K562 (cell line): ENCODE measurements at regions not wholly inside any gene's neighbourhood (a gene's known extent, or its start where the extent isn't known, plus 50 kb on each side); places are given as distances from the start of the nearest gene placed in this dataset.

ENCODE experiments used
- ARID2 ChIP-seq: fragments of 450-650 bp; IDR thresholded peaks from 2 replicates; pipeline ENCODE4 v1.6.1; 2017; ENCODE audit warnings: antibody characterized with exemption, mild to moderate bottlenecking
- BDP1 ChIP-seq: IDR thresholded peaks from 3 replicates; pipeline ENCODE4 v1.6.1; 2011; ENCODE audit not compliant: insufficient read length, insufficient read depth
- BRD4 ChIP-seq: fragments of 200-600 bp; sonication (generic); IDR thresholded peaks from 2 replicates; pipeline ENCODE4 v1.6.1; 2017; ENCODE audit warnings: inconsistent platforms
- EWSR1 ChIP-seq: fragments of 450-650 bp; IDR thresholded peaks from 2 replicates; pipeline ENCODE4 v1.6.1; 2018; ENCODE audit warnings: borderline replicate concordance, mild to moderate bottlenecking, low read depth, moderate library complexity; ENCODE audit not compliant: partially characterized antibody
- FOSL1 ChIP-seq: fragments of 200-800 bp; sonication (Bioruptor generic); conservative IDR thresholded peaks from 2 replicates; pipeline ENCODE4 v1.6.1; 2016; ENCODE audit warnings: missing genetic modification characterization, missing compliant biosample characterization
- FOXA3 ChIP-seq, 2 experiments: fragments of 450-650 bp in 1 of 2; sonication (generic) in 1 of 2; formaldehyde crosslinking; IDR thresholded peaks in 1 of 2; conservative IDR thresholded peaks in 1 of 2; 2 replicates each; pipeline versions ENCODE4 v1.4.0 to v1.8.0; 2020 to 2022; ENCODE audit warnings: mild to moderate bottlenecking in 2 of 2, missing genetic modification reagents in 1 of 2
- GTF2F1 ChIP-seq: IDR thresholded peaks from 2 replicates; pipeline ENCODE4 v1.6.1; 2011; ENCODE audit warnings: low read depth, low read length, improper control_type of control experiment
- HMG20B ChIP-seq: fragments of 250-450 bp; sonication (Bioruptor Pico); IDR thresholded peaks from 2 replicates; pipeline ENCODE4 v1.5.0; 2021; ENCODE audit warnings: mild to moderate bottlenecking
- POLR3A ChIP-seq: IDR thresholded peaks from 2 replicates; pipeline ENCODE4 v1.6.1; 2011; ENCODE audit warnings: borderline replicate concordance, mild to moderate bottlenecking, moderate library complexity; ENCODE audit not compliant: insufficient read length, insufficient read depth; ENCODE audit errors: extremely low read depth
- PTRF ChIP-seq: fragments of 450-650 bp; IDR thresholded peaks from 2 replicates; pipeline ENCODE4 v1.6.1; 2016; ENCODE audit warnings: mild to moderate bottlenecking, missing genetic modification characterization, missing compliant biosample characterization
- SAP30 ChIP-seq: fragments of 200-600 bp; sonication (generic); IDR thresholded peaks from 2 replicates; pipeline ENCODE4 v1.6.1; 2012; ENCODE audit warnings: borderline replicate concordance, low read depth, mild to moderate bottlenecking, moderate library complexity, low read length, control low read depth, inconsistent platforms; ENCODE audit not compliant: insufficient read depth, poor library complexity, severe bottlenecking
- STAG1 ChIP-seq: sonication (generic); formaldehyde crosslinking; IDR thresholded peaks from 2 replicates; pipeline ENCODE4 v1.5.0; 2020; ENCODE audit warnings: missing genetic modification reagents, borderline replicate concordance
- TAF1 ChIP-seq: IDR thresholded peaks from 2 replicates; pipeline ENCODE4 v1.6.1; 2011; ENCODE audit warnings: mild to moderate bottlenecking, low read length, moderate library complexity; ENCODE audit not compliant: insufficient read depth, control insufficient read depth, severe bottlenecking; ENCODE audit errors: extremely low read depth
- TRIM24 ChIP-seq, 2 experiments: fragments of 450-650 bp; IDR thresholded peaks; 2 replicates each; pipeline ENCODE4 v1.6.1; 2016
- XRCC3 ChIP-seq: fragments of 450-650 bp; IDR thresholded peaks from 2 replicates; pipeline ENCODE4 v1.6.1; 2017; ENCODE audit warnings: mild to moderate bottlenecking, moderate library complexity
- ZEB2 ChIP-seq: fragments of 450-650 bp; IDR thresholded peaks from 2 replicates; pipeline ENCODE4 v1.6.1; 2016
- ZNF717 ChIP-seq: fragments of 250-450 bp; sonication (Bioruptor Pico); IDR thresholded peaks from 2 replicates; pipeline ENCODE4 v1.5.0; 2021
- TF ChIP-seq, protein P1 (sequence below): IDR thresholded peaks from 2 replicates; pipeline ENCODE4 v1.6.1; 2014; ENCODE audit warnings: antibody characterized with exemption
- TF ChIP-seq, protein P2 (sequence below), 3 experiments: IDR thresholded peaks in 2 of 3; conservative IDR thresholded peaks in 1 of 3; 2 replicates each; pipeline ENCODE4 v1.5.1; 2011 to 2012; ENCODE audit warnings: low read length in 3 of 3, mild to moderate bottlenecking in 3 of 3, control low read depth in 2 of 3, improper control_type of control experiment in 1 of 3, inconsistent platforms in 1 of 3, low read depth in 1 of 3, mixed read lengths in 1 of 3, moderate library complexity in 1 of 3; ENCODE audit not compliant: insufficient read depth in 2 of 3
- TF ChIP-seq, protein P3 (sequence below): fragments of 450-650 bp; IDR thresholded peaks from 2 replicates; pipeline ENCODE4 v1.6.1; 2018; ENCODE audit warnings: mild to moderate bottlenecking, low read depth; ENCODE audit not compliant: partially characterized antibody
- TF ChIP-seq, protein P4 (sequence below): fragments of 250-450 bp; sonication (Bioruptor Pico); IDR thresholded peaks from 2 replicates; pipeline ENCODE4 v1.5.0; 2020; ENCODE audit warnings: mild to moderate bottlenecking, borderline replicate concordance

DNA sequence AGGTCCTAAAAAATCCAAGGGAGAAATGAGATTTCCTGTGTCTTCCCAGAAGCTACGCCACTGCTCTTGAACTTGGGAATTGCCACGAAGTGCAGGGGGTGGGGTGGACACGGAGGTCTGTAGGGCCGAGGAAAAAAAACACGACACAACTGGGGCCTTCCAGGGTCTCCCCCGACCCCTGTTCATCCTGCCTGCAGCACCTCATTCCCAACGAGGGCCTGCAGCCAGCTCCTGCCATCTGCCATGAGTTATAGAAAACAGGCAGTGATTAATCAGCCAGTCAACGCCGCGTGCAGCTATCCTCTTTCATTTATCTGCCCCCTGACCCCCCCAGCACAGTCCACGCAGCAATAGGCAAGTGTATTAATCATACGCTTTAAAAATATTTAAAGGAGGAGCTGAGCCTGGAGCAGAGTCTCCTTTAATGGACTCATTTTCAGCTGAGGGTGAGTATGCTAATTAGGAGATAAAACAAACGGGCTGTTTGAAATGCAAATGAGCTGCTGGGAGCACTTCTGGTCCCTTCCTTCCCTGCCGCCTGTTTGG is 209.9 kb downstream of the TFCP2L1 start (continued):
- TF ChIP-seq POLR3A: no peak
- peak; percentile 45 to 49; a peak in 3 of 4 replicates for TF ChIP-seq FOXA3 (CRISPR knock-in tag; conservative IDR thresholded peaks at IDR 0.05 in 1 of 2, IDR thresholded peaks at IDR 0.05 in 1 of 2)
- TF ChIP-seq EWSR1: peak; percentile 98
- TF ChIP-seq STAG1: no peak
- TF ChIP-seq, protein P1, sequence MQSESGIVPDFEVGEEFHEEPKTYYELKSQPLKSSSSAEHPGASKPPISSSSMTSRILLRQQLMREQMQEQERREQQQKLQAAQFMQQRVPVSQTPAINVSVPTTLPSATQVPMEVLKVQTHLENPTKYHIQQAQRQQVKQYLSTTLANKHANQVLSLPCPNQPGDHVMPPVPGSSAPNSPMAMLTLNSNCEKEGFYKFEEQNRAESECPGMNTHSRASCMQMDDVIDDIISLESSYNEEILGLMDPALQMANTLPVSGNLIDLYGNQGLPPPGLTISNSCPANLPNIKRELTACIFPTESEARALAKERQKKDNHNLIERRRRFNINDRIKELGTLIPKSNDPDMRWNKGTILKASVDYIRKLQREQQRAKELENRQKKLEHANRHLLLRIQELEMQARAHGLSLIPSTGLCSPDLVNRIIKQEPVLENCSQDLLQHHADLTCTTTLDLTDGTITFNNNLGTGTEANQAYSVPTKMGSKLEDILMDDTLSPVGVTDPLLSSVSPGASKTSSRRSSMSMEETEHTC: peak; percentile 68
- TF ChIP-seq, protein P2, sequence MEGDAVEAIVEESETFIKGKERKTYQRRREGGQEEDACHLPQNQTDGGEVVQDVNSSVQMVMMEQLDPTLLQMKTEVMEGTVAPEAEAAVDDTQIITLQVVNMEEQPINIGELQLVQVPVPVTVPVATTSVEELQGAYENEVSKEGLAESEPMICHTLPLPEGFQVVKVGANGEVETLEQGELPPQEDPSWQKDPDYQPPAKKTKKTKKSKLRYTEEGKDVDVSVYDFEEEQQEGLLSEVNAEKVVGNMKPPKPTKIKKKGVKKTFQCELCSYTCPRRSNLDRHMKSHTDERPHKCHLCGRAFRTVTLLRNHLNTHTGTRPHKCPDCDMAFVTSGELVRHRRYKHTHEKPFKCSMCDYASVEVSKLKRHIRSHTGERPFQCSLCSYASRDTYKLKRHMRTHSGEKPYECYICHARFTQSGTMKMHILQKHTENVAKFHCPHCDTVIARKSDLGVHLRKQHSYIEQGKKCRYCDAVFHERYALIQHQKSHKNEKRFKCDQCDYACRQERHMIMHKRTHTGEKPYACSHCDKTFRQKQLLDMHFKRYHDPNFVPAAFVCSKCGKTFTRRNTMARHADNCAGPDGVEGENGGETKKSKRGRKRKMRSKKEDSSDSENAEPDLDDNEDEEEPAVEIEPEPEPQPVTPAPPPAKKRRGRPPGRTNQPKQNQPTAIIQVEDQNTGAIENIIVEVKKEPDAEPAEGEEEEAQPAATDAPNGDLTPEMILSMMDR (IDR thresholded peaks at IDR 0.05 in 2 of 3, conservative IDR thresholded peaks at IDR 0.05 in 1 of 3; ENCODE audit: insufficient read depth in 2 of 3, low read depth in 1 of 3, low read length in 3 of 3): peak in 1 of 3 experiments; percentile 11; a peak in 1 of 6 replicates
- peak; percentile 99 for TF ChIP-seq ZNF717 (CRISPR knock-in tag)
- TF ChIP-seq BRD4: no peak
- TF ChIP-seq FOSL1 (tag): 0 out of 2 replicates have a peak, but pooled peaks have one; percentile 44
- TF ChIP-seq TAF1: peak; percentile 83
- TF ChIP-seq PTRF (tag): no peak
- peak; percentile 40 to 51; a peak in 3 of 4 replicates for TF ChIP-seq TRIM24 (IDR thresholded peaks at IDR 0.05)
- no peak for TF ChIP-seq BDP1
- TF ChIP-seq, protein P3, sequence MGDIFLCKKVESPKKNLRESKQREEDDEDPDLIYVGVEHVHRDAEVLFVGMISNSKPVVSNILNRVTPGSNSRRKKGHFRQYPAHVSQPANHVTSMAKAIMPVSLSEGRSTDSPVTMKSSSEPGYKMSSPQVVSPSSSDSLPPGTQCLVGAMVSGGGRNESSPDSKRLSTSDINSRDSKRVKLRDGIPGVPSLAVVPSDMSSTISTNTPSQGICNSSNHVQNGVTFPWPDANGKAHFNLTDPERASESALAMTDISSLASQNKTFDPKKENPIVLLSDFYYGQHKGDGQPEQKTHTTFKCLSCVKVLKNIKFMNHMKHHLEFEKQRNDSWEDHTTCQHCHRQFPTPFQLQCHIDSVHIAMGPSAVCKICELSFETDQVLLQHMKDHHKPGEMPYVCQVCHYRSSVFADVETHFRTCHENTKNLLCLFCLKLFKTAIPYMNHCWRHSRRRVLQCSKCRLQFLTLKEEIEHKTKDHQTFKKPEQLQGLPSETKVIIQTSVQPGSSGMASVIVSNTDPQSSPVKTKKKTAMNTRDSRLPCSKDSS: no peak
- TF ChIP-seq, protein P4, sequence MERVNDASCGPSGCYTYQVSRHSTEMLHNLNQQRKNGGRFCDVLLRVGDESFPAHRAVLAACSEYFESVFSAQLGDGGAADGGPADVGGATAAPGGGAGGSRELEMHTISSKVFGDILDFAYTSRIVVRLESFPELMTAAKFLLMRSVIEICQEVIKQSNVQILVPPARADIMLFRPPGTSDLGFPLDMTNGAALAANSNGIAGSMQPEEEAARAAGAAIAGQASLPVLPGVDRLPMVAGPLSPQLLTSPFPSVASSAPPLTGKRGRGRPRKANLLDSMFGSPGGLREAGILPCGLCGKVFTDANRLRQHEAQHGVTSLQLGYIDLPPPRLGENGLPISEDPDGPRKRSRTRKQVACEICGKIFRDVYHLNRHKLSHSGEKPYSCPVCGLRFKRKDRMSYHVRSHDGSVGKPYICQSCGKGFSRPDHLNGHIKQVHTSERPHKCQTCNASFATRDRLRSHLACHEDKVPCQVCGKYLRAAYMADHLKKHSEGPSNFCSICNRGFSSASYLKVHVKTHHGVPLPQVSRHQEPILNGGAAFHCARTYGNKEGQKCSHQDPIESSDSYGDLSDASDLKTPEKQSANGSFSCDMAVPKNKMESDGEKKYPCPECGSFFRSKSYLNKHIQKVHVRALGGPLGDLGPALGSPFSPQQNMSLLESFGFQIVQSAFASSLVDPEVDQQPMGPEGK (CRISPR knock-in tag): 0 out of 2 replicates have a peak, but pooled peaks have one; percentile 33
- TF ChIP-seq HMG20B (CRISPR knock-in tag): 0 out of 2 replicates have a peak, but pooled peaks have one; percentile 74
- no peak for TF ChIP-seq ARID2
- TF ChIP-seq ZEB2: no peak
- no peak for TF ChIP-seq SAP30
- TF ChIP-seq GTF2F1: peak; percentile 100
- no peak for TF ChIP-seq XRCC3
